Vagina (tissue), 2 donors: ENCODE measurements at regions not wholly inside any gene's neighbourhood (a gene's known extent, or its start where the extent isn't known, plus 50 kb on each side); places are given as distances from the start of the nearest gene placed in this dataset.
"Not testable (repeated sequence)": the region's sequence is repeated elsewhere in the genome, so short reads cannot be mapped to it uniquely, and the experiment has no call there.

Experiments used
- DNase-seq, 2 donors: peaks; one replicate each; pipeline ENCODE4 v3.0.0-alpha.2; 2017; ENCODE audit errors: extremely low spot score in 2 of 2
- H3K27ac ChIP-seq: fragments of 200-600 bp; sonication (generic); one replicate; pipeline ENCODE4 v1.5.1; 2019
- H3K27me3 ChIP-seq: fragments of 200-600 bp; sonication (generic); one replicate; pipeline ENCODE4 v1.5.1; 2019
- H3K36me3 ChIP-seq, 2 donors: fragments of 200-600 bp; sonication (generic); one replicate each; pipeline ENCODE4 v1.5.1; 2017 to 2019
- H3K4me1 ChIP-seq: fragments of 200-600 bp; sonication (generic); one replicate; pipeline ENCODE4 v1.5.1; 2019
- H3K4me3 ChIP-seq, 2 donors: fragments of 200-600 bp; sonication (generic); 1 replicate in 1 of 2; 2 replicates in 1 of 2; pipeline ENCODE4 v1.5.1; 2016 to 2019
- H3K9me3 ChIP-seq: fragments of 200-600 bp; sonication (generic); one replicate; pipeline ENCODE4 v1.5.1; 2019
- POLR2A ChIP-seq, 2 donors: fragments of 450-650 bp; IDR thresholded peaks; one replicate each; pipeline ENCODE4 v1.6.1; 2017; ENCODE audit warnings: antibody characterized with exemption in 2 of 2, mild to moderate bottlenecking in 2 of 2, moderate library complexity in 2 of 2
- POLR2AphosphoS5 ChIP-seq, 2 donors: sonication (generic); formaldehyde crosslinking; IDR thresholded peaks; one replicate each; pipeline ENCODE4 v1.9.0; 2017; ENCODE audit warnings: antibody characterized with exemption in 2 of 2, mild to moderate bottlenecking in 2 of 2, low read depth in 1 of 2; ENCODE audit not compliant: insufficient read depth in 1 of 2
- intact Hi-C: fragments of 100-400 bp; cut with DNase I; formaldehyde crosslinking; loops from one replicate; pipeline ENCODE4 v1.15.1; 2023
- TF ChIP-seq, protein P1 (sequence below), 3 experiments: fragments of 450-650 bp in 2 of 3; fragments of 200-600 bp in 1 of 3; sonication (generic) in 1 of 3; IDR thresholded peaks; one replicate each; pipeline ENCODE4 v1.5.1; 2017 to 2019; ENCODE audit warnings: antibody characterized with exemption in 3 of 3, mild to moderate bottlenecking in 2 of 3, moderate library complexity in 2 of 3

DNA sequence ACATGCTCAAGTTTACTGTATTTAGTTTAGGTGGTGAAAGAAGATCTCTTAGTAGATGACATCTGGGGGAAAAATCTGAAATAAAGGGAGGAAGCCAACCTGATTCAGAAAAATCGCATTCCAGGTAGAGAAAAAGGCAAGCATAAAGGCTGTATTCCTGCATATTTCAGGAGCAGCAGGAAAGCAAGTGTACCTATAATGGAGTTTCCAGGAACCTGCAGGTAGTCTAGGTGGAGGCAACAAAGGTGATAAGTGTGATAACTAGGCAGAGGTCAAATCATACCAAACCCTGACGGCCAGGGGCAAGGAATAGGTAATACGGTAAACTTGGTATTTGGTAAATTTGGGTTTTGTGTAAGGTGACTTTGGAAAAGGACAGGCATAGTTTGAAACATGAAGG, 132.8 kb upstream of the GOT2 start:
- no peaks in the 10 kb centered on the region for H3K9me3 ChIP-seq
- intact Hi-C loops, result no loop called here
- H3K27ac ChIP-seq, result no peak overlapping the region
- no peak for DNase-seq
- H3K4me1 ChIP-seq, result no peaks in the 10 kb centered on the region
- no peaks in the 10 kb centered on the region for H3K27me3 ChIP-seq
- no peak overlapping the region for H3K4me3 ChIP-seq
- no peaks in the 10 kb centered on the region for H3K36me3 ChIP-seq
- TF ChIP-seq POLR2A (IDR thresholded peaks at IDR 0.05), result no peak
- no peak for TF ChIP-seq POLR2AphosphoS5 (IDR thresholded peaks at IDR 0.05; ENCODE audit: insufficient read depth in 1 of 2, low read depth in 1 of 2)
- TF ChIP-seq, protein P1, sequence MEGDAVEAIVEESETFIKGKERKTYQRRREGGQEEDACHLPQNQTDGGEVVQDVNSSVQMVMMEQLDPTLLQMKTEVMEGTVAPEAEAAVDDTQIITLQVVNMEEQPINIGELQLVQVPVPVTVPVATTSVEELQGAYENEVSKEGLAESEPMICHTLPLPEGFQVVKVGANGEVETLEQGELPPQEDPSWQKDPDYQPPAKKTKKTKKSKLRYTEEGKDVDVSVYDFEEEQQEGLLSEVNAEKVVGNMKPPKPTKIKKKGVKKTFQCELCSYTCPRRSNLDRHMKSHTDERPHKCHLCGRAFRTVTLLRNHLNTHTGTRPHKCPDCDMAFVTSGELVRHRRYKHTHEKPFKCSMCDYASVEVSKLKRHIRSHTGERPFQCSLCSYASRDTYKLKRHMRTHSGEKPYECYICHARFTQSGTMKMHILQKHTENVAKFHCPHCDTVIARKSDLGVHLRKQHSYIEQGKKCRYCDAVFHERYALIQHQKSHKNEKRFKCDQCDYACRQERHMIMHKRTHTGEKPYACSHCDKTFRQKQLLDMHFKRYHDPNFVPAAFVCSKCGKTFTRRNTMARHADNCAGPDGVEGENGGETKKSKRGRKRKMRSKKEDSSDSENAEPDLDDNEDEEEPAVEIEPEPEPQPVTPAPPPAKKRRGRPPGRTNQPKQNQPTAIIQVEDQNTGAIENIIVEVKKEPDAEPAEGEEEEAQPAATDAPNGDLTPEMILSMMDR (IDR thresholded peaks at IDR 0.05), result no peak

DNA sequence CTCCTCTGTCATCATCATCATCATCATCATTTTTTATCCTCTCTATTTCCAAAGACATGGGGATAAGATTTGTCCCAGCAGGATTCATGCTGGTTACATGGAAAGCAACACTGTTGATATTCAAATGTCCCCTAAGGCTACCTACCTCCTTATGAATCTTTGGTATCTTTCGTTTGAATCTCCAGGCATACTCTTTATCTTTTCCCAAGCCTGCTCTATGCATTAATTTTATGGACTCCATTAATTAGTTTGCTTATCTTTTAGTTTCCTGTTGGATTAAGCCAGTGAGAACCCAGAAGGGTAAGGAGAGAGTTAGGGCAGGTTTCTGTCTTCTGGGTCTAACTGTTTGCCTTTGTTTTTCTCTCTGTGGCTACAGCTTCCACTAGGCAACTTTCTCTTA, 129.6 kb upstream of the GOT2 start:
- DNase-seq, result no peak

DNA sequence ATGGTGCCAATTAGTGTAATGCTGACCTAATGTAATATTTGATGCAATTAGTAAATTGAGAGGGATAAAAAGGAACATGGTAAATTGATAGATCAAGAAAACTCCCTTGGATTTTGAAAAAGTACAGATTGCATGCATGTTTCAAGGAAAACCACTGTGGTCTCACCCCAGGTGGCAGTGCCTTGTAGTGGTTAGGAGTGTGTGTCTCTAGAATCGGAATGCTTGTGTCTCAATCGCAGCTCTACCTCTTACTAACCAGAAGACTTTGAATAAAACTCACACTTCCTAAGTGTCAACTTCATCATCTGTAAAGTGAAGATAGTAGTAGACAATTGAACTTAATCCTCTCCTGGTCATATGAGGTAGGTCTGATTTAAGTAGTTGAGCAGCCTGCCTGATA, 128.9 kb upstream of the GOT2 start:
- no peak overlapping the region for H3K4me3 ChIP-seq
- no peak for DNase-seq
- H3K4me1 ChIP-seq, result no peaks in the 10 kb centered on the region

More for the DNA sequence above, 129.6 kb upstream of the GOT2 start:
- no peaks in the 10 kb centered on the region for H3K4me1 ChIP-seq
- H3K27ac ChIP-seq, result no peak overlapping the region
- H3K9me3 ChIP-seq, result no peaks in the 10 kb centered on the region
- H3K36me3 ChIP-seq, result no peaks in the 10 kb centered on the region
- H3K27me3 ChIP-seq, result no peaks in the 10 kb centered on the region
- TF ChIP-seq POLR2AphosphoS5 (IDR thresholded peaks at IDR 0.05; ENCODE audit: insufficient read depth in 1 of 2, low read depth in 1 of 2), result no peak
- TF ChIP-seq POLR2A (IDR thresholded peaks at IDR 0.05), result no peak
- TF ChIP-seq, protein P1 (IDR thresholded peaks at IDR 0.05), result no peak
- no peak overlapping the region for H3K4me3 ChIP-seq
- intact Hi-C loops, result no loop called here

DNA sequence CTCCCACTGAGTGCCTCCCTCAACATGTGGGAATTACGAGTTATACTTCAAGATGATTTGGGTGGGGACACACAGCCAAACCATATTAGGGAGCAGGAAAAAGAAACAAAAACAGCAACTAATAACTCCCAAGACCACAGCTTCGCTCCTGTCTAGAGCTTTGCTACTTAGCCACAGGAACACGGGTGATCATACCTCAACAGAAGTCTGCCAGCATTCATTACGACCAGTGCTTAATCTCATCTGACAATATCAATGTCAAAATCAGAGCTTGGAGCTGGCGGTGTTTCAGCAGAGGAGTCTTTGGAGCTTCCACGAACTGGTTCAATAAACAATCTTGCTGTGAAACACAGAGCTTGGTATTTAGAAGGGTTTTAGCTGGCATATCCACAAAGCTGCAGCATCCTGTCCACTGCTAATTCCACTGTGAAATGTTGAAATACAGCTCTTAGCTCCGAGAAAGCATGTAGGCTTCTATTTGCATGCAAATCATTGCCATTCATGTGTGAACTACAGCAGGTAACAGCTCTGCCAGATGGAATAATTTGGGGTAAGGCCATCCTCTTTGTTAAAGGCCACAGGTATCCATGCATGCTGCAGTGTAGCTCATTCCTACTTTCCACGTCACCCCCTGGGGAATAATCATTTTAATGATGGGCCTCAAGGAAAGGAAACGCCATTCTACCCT, 128.4 kb upstream of the GOT2 start:
- Histone ChIP-seq H3K27ac (no peak overlapping the region), H3K36me3 (no peaks in the 10 kb centered on the region), H3K4me3 (no peak overlapping the region), H3K4me1 (no peaks in the 10 kb centered on the region), H3K9me3 (no peaks in the 10 kb centered on the region), H3K27me3 (no peaks in the 10 kb centered on the region)
- intact Hi-C loops, result no loop called here
- TF ChIP-seq POLR2AphosphoS5 (IDR thresholded peaks at IDR 0.05; ENCODE audit: insufficient read depth in 1 of 2, low read depth in 1 of 2) (no peak), POLR2A (IDR thresholded peaks at IDR 0.05) (no peak)
- TF ChIP-seq, protein P1 (IDR thresholded peaks at IDR 0.05), result no peak
- no peak for DNase-seq

More for the DNA sequence above, 128.9 kb upstream of the GOT2 start:
- H3K27me3 ChIP-seq, result no peaks in the 10 kb centered on the region
- intact Hi-C loops, result no loop called here
- TF ChIP-seq, protein P1 (IDR thresholded peaks at IDR 0.05), result no peak
- no peaks in the 10 kb centered on the region for H3K9me3 ChIP-seq
- no peaks in the 10 kb centered on the region for H3K36me3 ChIP-seq
- no peak overlapping the region for H3K27ac ChIP-seq

DNA sequence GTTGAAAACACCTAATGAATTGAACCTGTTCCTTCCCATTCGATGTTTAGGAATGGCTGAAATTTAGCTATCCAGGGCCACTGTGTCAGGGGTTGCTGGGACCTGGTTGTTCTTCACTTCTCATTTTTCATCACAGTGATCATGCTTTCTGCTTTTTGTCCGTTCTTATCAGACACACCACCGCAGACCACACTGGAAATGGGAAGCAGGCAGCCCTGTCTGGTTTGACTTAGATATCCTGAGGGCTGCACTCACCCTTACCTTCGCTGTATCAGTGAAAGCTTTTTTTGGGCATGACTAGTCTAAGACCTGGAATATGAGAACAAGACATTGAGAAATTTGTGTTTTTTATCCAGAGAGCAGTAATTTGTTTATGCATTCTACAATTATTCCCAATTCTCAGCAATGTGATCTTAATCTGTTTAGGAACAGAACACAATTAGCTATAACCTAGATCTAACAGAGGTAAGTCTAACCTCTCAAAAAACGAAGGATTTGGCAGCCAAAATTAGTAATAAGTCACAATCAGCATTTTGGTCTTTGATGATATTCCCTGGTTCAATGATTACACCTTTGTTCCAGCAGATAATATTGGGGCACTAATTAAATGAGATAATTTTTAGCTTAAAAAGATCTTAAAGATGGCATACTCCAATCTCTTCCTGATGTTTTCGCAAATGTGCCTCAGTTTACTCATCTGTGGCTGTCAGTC, 126.0 kb upstream of the GOT2 start:
- intact Hi-C loops, result no loop called here
- no peak overlapping the region for H3K27ac ChIP-seq
- no peak overlapping the region for H3K4me3 ChIP-seq
- no peak for DNase-seq
- H3K9me3 ChIP-seq, result no peaks in the 10 kb centered on the region
- no peaks in the 10 kb centered on the region for H3K4me1 ChIP-seq
- TF ChIP-seq POLR2AphosphoS5 (IDR thresholded peaks at IDR 0.05; ENCODE audit: insufficient read depth in 1 of 2, low read depth in 1 of 2), result no peak
- no peak for TF ChIP-seq POLR2A (IDR thresholded peaks at IDR 0.05)
- TF ChIP-seq, protein P1 (IDR thresholded peaks at IDR 0.05), result no peak
- H3K36me3 ChIP-seq, result no peaks in the 10 kb centered on the region
- H3K27me3 ChIP-seq, result no peaks in the 10 kb centered on the region

DNA sequence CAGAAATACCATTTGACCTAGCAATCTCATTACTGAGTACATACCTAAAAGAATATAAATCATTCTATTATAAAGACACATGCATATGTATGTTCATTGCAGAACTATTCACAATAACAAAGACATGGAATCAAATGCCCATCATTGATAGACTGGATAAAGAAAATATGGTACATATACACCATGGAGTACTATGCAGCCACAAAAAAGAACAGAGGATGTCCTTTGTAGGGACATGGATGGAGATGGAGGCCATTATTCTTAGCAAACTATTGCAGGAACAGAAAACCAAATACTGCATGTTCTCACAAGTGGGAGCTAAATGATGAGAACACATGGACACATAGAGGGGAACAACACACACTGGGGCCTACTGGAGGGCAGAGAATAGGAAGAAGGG, 124.5 kb upstream of the GOT2 start:
- H3K27me3 ChIP-seq, H3K4me3 ChIP-seq, H3K36me3 ChIP-seq, H3K27ac ChIP-seq, intact Hi-C loops, H3K9me3 ChIP-seq, H3K4me1 ChIP-seq, DNase-seq: not testable (repeated sequence)
